GM12878 (cell line): ENCODE measurements at regions not wholly inside any gene's neighbourhood (a gene's known extent, or its start where the extent isn't known, plus 50 kb on each side); places are given as distances from the start of the nearest gene placed in this dataset.

ENCODE experiments used
- NR2C2 ChIP-seq: IDR thresholded peaks from 2 replicates; pipeline ENCODE4 v1.6.1; 2011; ENCODE audit warnings: borderline replicate concordance, low read depth; ENCODE audit not compliant: control insufficient read depth, insufficient read length
- TCF12 ChIP-seq: IDR thresholded peaks from 2 replicates; pipeline ENCODE4 v1.6.1; 2011; ENCODE audit warnings: low read depth, mild to moderate bottlenecking, low read length
- YY1 ChIP-seq: IDR thresholded peaks from 2 replicates; pipeline ENCODE4 v1.6.1; 2011; ENCODE audit warnings: low read depth, mild to moderate bottlenecking, low read length

DNA sequence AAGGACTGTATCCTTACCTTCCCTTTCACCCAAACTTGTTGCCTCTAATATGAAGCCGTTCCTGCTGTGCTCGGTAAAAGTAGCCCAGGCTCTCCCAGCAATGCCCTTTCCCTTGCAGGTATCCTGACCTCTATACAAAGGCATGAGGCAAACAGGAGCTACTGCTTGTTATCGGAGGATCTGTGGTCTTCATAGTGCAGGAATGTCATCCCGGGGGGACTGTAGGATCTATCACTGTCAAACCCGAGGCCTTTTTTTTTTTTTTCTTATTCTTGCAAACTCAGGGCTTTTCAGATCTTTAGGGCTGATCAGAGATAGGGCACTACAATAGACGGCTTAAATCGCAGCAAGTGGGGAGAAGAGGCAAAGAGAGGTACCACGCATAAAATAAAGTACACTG, 1206.6 kb downstream of the TYW1 start:
- TF ChIP-seq YY1 (no peak), NR2C2 (no peak), TCF12 (no peak)
